ENCODE measurements at regions not wholly inside any gene's neighbourhood (a gene's known extent, or its start where the extent isn't known, plus 50 kb on each side); places are given as distances from the start of the nearest gene placed in this dataset.

- H2AFZ ChIP-seq (ENCODE audit: low read depth, low read length) = no peak overlapping the region
- no peaks in the 10 kb centered on the region for H3K9me3 ChIP-seq (ENCODE audit: low read length)
- H3K27me3 ChIP-seq (ENCODE audit: insufficient read depth, low read length) = no peaks in the 10 kb centered on the region
- no peak overlapping the region for H3K4me3 ChIP-seq (ENCODE audit: low read length)
- peaks cover 61% of the 10 kb centered on the region for H3K4me1 ChIP-seq (ENCODE audit: insufficient read depth, low read length)
- no peaks in the 10 kb centered on the region for H3K36me3 ChIP-seq (ENCODE audit: insufficient read depth, low read length)
Observed at GRCh38 chr16:85308611-85309540, 196.6 kb upstream of the CIBAR2 start.

DNA sequence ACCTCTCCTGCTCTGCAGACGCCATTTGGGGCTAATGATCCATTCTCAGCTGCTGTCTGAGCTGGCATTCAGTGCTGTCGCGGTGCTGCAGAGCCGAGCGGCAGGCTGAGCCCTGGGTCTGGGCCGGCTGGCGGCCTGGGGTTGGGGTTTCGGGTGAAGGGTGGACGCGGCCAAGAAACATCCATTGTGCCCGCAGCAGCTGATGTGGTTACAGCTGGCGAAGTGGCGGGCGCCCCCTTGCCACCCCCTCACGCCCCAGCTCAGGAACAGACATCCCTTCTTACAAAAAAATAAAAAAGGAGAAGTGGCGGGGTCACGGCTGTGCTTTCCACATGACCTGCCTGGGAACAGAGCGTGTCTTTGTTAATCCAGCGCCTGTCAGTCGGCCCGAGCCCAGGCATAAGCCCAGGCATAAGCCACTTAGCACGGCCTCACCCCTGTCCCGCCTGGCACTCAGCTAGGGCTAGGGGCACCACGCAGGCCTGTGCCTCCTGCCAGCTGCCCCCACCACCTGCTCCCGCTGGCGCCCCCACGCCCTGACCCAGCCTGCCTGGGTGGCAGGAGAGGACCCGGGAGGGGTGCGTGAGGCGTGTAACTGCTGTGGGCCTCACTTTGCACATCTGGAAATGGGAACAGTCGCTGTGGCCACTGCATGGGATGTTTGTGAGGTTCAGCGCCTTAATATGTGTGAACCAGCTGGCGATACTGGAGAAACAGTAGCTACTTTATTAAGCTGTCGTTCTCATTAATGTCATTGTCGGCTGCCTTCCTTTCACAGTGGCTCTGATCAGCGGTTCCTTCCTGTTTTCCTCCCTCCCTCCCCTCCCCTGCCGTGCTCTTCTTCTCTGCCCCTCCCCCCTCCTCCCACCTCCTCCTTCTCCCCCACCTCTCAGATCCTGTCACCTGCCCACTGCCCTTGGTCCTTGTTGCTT, 197.7 kb upstream of the CIBAR2 start:
- no peak overlapping the region for H3K4me3 ChIP-seq (ENCODE audit: low read length)
- no peak overlapping the region for H2AFZ ChIP-seq (ENCODE audit: low read depth, low read length)
- no peaks in the 10 kb centered on the region for H3K9me3 ChIP-seq (ENCODE audit: low read length)
- H3K27me3 ChIP-seq (ENCODE audit: insufficient read depth, low read length) = no peaks in the 10 kb centered on the region
- H3K36me3 ChIP-seq (ENCODE audit: insufficient read depth, low read length) = no peaks in the 10 kb centered on the region
- H3K4me1 ChIP-seq (ENCODE audit: insufficient read depth, low read length) = peaks cover 72% of the 10 kb centered on the region

- Histone ChIP-seq H3K4me1 (ENCODE audit: insufficient read depth, low read length) (peaks cover 76% of the 10 kb centered on the region), H3K4me3 (ENCODE audit: low read length) (no peak overlapping the region), H3K27me3 (ENCODE audit: insufficient read depth, low read length) (no peaks in the 10 kb centered on the region), H2AFZ (ENCODE audit: low read depth, low read length) (no peak overlapping the region), H3K36me3 (ENCODE audit: insufficient read depth, low read length) (no peaks in the 10 kb centered on the region), H3K9me3 (ENCODE audit: low read length) (no peaks in the 10 kb centered on the region)
Observed at GRCh38 chr16:85310868-85311585, 198.8 kb upstream of the CIBAR2 start.

- H3K4me1 ChIP-seq (ENCODE audit: insufficient read depth, low read length) = peaks cover 72% of the 10 kb centered on the region
- H3K36me3 ChIP-seq (ENCODE audit: insufficient read depth, low read length) = no peaks in the 10 kb centered on the region
- no peak overlapping the region for H2AFZ ChIP-seq (ENCODE audit: low read depth, low read length)
- H3K27me3 ChIP-seq (ENCODE audit: insufficient read depth, low read length) = no peaks in the 10 kb centered on the region
- no peak overlapping the region for H3K4me3 ChIP-seq (ENCODE audit: low read length)
- H3K9me3 ChIP-seq (ENCODE audit: low read length) = no peaks in the 10 kb centered on the region
Observed at GRCh38 chr16:85311741-85312140, 199.5 kb upstream of the CIBAR2 start.

DNA sequence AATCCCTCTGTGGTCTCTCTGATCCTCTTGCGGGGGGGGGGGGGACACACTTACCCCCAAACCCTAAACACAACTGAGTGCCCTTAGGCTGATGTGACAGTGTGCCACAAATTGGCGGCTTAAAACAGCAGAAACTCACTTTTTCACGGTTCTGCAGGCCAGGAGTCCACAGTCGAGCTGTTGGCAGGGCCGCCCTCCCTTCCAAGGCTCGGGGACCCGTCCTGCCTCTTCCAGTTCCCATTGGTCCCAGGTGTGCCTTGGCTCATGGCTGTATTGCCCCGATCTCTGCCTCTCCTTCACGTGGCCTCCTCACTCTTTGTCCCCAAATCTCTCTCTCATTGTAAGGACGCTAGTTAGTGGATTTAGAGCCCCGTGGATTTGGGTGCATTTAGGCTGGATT, 199.9 kb upstream of the CIBAR2 start:
- H3K27me3 ChIP-seq (ENCODE audit: insufficient read depth, low read length) = no peaks in the 10 kb centered on the region
- H3K9me3 ChIP-seq (ENCODE audit: low read length) = no peaks in the 10 kb centered on the region
- H2AFZ ChIP-seq (ENCODE audit: low read depth, low read length) = no peak overlapping the region
- H3K4me1 ChIP-seq (ENCODE audit: insufficient read depth, low read length) = peaks cover 72% of the 10 kb centered on the region
- no peak overlapping the region for H3K4me3 ChIP-seq (ENCODE audit: low read length)
- H3K36me3 ChIP-seq (ENCODE audit: insufficient read depth, low read length) = no peaks in the 10 kb centered on the region

DNA sequence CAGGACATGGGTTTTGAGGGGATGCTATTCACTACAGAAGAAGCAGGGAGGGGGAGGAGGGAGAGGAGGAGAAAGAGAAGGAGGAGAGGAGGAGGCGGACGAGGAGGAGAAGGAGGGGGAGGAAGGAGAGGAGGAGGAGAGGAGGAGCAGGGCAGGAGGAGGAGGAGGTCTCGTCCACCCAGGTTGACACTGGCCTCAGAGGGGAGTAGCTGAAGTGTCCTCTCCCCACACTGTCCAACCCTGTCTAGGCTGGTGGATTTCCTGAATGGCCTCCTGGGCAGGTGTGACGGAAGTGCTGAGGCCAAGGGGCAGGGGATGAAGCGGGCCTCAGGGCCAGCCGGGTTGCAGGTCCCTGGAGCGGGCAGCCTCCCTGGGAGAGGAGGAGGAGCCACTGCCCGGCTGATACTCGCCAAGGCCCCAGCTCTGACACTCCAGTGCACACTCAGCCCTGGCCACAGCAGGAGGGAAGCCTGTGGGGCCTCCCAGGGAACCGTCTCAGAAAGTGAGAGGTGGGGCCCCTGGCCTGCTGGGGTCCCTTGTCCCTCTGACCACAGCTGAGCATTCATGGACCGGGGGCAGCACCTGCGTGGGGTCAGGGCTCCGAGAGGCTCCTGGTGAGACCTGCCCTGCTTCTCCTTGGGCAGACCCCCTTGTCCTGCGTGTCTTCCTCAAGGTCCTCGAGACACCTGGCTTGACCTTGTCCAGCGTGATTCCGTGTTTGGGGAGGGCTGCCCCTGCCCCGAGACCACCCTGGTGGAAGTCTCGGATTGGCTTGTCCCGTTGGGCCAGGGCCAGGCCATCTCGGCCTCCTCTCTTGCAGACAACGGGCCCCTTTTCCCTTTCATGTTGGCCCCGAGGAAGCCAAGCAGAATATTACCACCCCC, 200.6 kb upstream of the CIBAR2 start:
- no peak overlapping the region for H3K4me3 ChIP-seq (ENCODE audit: low read length)
- no peaks in the 10 kb centered on the region for H3K27me3 ChIP-seq (ENCODE audit: insufficient read depth, low read length)
- no peaks in the 10 kb centered on the region for H3K36me3 ChIP-seq (ENCODE audit: insufficient read depth, low read length)
- H3K4me1 ChIP-seq (ENCODE audit: insufficient read depth, low read length) = peaks cover 72% of the 10 kb centered on the region
- H3K9me3 ChIP-seq (ENCODE audit: low read length) = no peaks in the 10 kb centered on the region
- H2AFZ ChIP-seq (ENCODE audit: low read depth, low read length) = no peak overlapping the region

- peaks cover 64% of the 10 kb centered on the region for H3K4me1 ChIP-seq (ENCODE audit: insufficient read depth, low read length)
- no peaks in the 10 kb centered on the region for H3K27me3 ChIP-seq (ENCODE audit: insufficient read depth, low read length)
- no peaks in the 10 kb centered on the region for H3K36me3 ChIP-seq (ENCODE audit: insufficient read depth, low read length)
- H2AFZ ChIP-seq (ENCODE audit: low read depth, low read length) = no peak overlapping the region
- H3K9me3 ChIP-seq (ENCODE audit: low read length) = no peaks in the 10 kb centered on the region
- H3K4me3 ChIP-seq (ENCODE audit: low read length) = no peak overlapping the region
Observed at GRCh38 chr16:85313526-85314301, 201.4 kb upstream of the CIBAR2 start.

DNA sequence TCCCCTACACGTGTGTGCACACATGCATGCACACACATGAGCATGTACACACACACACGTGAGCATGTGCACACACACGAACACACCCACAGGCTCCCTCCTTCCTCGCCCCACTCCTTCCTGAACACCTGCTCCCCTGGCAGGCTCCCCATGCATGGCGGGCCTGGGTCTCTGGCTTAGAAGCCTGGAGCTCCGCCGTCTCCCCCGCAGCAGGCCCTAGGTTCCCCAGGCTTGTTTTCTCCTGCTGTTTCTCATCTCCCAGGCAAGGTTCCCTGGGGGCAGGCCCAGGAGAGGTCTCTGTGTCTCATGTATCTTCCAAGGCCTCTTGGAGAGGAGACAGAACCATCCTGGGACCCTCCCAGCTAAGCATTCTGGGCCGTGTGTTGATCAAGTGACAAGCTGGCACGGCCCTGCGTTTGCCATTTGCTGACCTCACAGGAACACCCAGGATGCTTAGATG, 202.3 kb upstream of the CIBAR2 start:
- no peaks in the 10 kb centered on the region for H3K36me3 ChIP-seq (ENCODE audit: insufficient read depth, low read length)
- H3K4me1 ChIP-seq (ENCODE audit: insufficient read depth, low read length) = peaks cover 58% of the 10 kb centered on the region
- no peaks in the 10 kb centered on the region for H3K9me3 ChIP-seq (ENCODE audit: low read length)
- H2AFZ ChIP-seq (ENCODE audit: low read depth, low read length) = no peak overlapping the region
- no peak overlapping the region for H3K4me3 ChIP-seq (ENCODE audit: low read length)
- no peaks in the 10 kb centered on the region for H3K27me3 ChIP-seq (ENCODE audit: insufficient read depth, low read length)

GRCh38 chr16:85315866-85316265, 203.6 kb upstream of the CIBAR2 start:
- Histone ChIP-seq H3K4me3 (ENCODE audit: low read length) (no peak overlapping the region), H3K36me3 (ENCODE audit: insufficient read depth, low read length) (no peaks in the 10 kb centered on the region), H3K27me3 (ENCODE audit: insufficient read depth, low read length) (no peaks in the 10 kb centered on the region), H3K9me3 (ENCODE audit: low read length) (no peaks in the 10 kb centered on the region), H3K4me1 (ENCODE audit: insufficient read depth, low read length) (peaks cover 45% of the 10 kb centered on the region), H2AFZ (ENCODE audit: low read depth, low read length) (no peak overlapping the region)

DNA sequence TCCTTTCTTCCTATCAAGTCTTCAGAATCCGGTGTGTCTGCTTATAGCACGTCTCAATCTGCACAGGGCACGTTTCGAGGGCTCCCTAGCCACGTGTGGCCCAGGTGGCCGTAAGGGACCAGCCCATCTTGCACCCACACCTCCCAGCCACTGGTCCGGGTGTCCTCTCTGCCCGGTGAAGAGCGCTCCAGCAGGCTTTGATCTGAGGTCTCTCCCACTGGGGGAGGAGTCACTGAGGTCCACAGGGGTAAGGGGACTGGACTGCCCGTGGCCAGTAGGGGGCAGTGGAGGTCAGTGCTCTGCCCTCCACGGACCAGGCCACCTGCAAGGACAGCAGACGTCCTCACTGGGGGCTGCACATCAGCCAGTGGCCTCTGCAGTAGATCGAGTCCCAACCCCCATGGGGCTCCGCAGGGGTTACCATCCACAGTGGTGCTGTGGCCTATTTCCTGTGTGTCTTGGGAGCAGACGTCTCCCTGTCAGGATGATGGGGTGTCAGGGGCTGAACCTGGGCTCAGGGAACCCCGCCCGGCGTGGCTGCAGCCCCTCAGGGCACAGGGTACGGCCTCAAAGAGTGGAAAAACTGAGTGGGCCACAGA, 204.1 kb upstream of the CIBAR2 start:
- Histone ChIP-seq H3K9me3 (ENCODE audit: low read length) (no peaks in the 10 kb centered on the region), H2AFZ (ENCODE audit: low read depth, low read length) (no peak overlapping the region), H3K27me3 (ENCODE audit: insufficient read depth, low read length) (no peaks in the 10 kb centered on the region), H3K36me3 (ENCODE audit: insufficient read depth, low read length) (no peaks in the 10 kb centered on the region), H3K4me1 (ENCODE audit: insufficient read depth, low read length) (peaks cover 39% of the 10 kb centered on the region), H3K4me3 (ENCODE audit: low read length) (no peak overlapping the region)

DNA sequence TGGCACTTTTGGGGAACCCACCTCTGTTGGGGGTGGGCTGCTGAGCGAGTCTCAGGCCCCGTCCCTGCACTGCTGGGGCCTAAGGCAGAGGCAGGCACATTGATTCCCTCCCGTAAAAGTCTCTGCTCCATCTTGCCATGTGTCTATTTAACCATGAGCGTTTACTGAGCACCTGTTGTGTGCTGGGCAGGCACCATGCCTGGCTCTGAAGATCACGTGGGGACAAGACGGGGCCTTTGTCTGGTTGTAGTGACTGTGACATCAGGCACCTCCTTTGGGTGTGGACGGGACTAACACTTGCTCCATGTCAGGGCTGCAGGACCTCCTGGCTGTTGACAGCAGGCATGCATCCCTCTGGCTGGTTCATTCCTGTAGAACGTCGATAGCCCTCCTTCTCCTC, 204.7 kb upstream of the CIBAR2 start:
- no peaks in the 10 kb centered on the region for H3K27me3 ChIP-seq (ENCODE audit: insufficient read depth, low read length)
- peaks cover 34% of the 10 kb centered on the region for H3K4me1 ChIP-seq (ENCODE audit: insufficient read depth, low read length)
- H2AFZ ChIP-seq (ENCODE audit: low read depth, low read length) = no peak overlapping the region
- no peaks in the 10 kb centered on the region for H3K9me3 ChIP-seq (ENCODE audit: low read length)
- no peaks in the 10 kb centered on the region for H3K36me3 ChIP-seq (ENCODE audit: insufficient read depth, low read length)
- H3K4me3 ChIP-seq (ENCODE audit: low read length) = no peak overlapping the region
